Fibroblast of the conjunctiva (primary cell): ENCODE measurements at regions not wholly inside any gene's neighbourhood (a gene's known extent, or its start where the extent isn't known, plus 50 kb on each side); places are given as distances from the start of the nearest gene placed in this dataset.
A peak's percentile ranks its signal among the peaks of the same experiment; 100 is the strongest.

Experiments used
- DNase-seq: peaks from one replicate; pipeline ENCODE4 v3.0.0-alpha.2; 2010; ENCODE audit warnings: low read depth

DNA sequence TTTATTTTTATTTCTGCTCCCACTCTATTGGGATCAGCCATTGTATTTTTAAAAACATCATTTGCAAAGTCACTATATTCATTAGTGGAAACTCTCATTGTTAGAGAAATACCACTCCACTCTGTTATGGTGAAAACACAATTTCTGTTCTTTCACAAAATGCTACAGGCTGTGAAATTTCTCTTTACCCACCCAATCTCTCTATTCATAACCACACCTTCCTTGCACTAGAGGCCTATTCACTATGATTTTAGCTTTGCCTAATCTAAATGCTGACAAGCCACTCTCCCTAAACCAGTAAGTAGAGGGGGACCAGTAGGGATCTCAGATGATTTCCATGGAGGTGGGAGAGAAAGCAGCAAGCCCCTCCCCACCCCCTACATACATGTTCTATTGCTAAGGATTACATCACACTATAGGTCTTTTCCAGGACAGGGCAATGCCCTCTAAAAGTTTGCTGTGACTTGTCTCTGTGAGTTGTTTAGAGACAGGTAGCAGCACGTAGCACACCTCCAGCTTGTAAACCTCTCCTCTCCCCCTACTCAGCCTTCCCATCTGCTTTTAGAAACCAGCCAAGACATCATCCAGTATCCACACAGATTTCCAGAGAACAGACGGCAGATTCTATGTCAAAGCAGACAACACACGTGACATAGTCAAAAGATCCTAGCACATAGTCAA is 58.3 kb upstream of the PPP1R3C start:
- DNase-seq: no peak

DNA sequence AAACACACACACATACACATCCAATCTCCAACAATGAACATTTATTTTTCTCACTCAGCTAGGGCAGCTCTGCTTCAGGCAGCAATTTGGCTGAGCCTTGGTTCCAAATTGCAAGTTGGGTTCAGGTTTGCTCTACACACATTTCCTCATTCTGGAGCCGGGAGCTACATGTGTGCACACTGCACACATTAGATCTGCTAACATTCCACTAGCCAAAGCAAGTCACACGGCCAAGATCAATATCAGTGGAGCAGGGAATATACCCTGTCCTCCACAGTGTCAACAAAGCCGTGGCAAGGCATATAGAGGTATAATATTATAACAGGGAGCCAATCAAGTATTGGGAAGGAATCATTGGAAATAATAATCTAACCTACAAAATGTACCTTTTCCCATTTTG is 57.5 kb upstream of the PPP1R3C start:
- DNase-seq: no peak

DNA sequence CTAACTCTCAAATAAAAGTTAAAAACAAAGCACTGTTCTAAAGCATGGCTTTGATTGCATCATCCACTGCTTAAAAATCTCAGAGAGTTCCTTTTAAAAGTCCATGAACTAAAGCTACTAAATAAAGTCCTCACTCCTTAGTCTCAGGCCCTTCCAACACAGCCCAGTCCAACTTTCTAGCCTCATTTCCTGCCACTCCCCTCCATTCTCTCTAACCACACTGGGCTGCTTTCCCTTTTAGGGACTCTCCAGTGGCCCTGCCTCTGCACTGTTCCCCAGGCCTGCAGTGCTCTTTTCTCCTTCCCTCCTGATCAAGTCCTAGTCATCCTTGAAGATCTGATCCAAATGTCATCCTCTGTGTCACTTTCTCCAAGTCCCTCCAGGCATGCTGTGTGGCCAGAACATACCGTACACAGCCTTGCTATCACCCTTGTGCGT is 56.9 kb upstream of the PPP1R3C start:
- no peak for DNase-seq

GRCh38 chr10:91684841-91685240 is 52.0 kb upstream of the PPP1R3C start:
- no peak for DNase-seq

DNA sequence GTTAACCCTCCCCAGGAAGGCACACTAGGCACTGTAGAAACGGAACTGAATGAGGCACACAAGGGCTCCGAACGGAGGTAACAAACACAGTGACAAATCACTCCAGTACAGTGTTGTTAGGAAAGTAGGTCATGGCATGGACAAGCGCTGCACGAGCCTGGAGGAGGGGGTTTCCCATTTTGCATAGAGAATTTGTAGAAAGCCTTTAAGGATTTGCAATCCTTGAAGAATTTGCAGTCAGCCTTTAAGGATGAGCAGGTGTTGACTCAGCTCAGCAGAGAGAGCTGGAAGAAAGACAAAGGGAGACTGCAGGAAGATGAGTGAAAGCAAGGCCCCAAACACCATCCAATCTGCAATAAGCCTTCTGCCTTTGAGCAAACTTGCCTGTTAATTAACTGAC is 51.1 kb upstream of the PPP1R3C start:
- peak; percentile 28 for DNase-seq

GRCh38 chr10:91682912-91683311 is 50.0 kb upstream of the PPP1R3C start:
- DNase-seq: no peak
